Neural cell (in vitro differentiated cells): ENCODE measurements at regions not wholly inside any gene's neighbourhood (a gene's known extent, or its start where the extent isn't known, plus 50 kb on each side); places are given as distances from the start of the nearest gene placed in this dataset.

Experiments used
- CTCF ChIP-seq: fragments of 450-650 bp; IDR thresholded peaks from 2 replicates; pipeline ENCODE4 v1.5.1; 2014; ENCODE audit warnings: antibody characterized with exemption, mild to moderate bottlenecking, moderate library complexity; ENCODE audit not compliant: poor library complexity, severe bottlenecking
- EP300 ChIP-seq: fragments of 450-650 bp; conservative IDR thresholded peaks from 2 replicates; pipeline ENCODE4 v1.6.1; 2014; ENCODE audit warnings: antibody characterized with exemption, mild to moderate bottlenecking, moderate library complexity; ENCODE audit not compliant: poor library complexity, severe bottlenecking
- EZH2 ChIP-seq: fragments of 200-600, 300-800 bp; shearing (Covaris generic), sonication (generic); IDR thresholded peaks from 2 replicates; pipeline ENCODE4 v1.6.1; 2014; ENCODE audit warnings: antibody characterized with exemption, low read length, borderline replicate concordance, mild to moderate bottlenecking; ENCODE audit not compliant: insufficient read depth, poor library complexity, severe bottlenecking
- POLR2AphosphoS5 ChIP-seq: IDR thresholded peaks from 2 replicates; pipeline ENCODE4 v1.6.1; 2012
- RAD21 ChIP-seq: fragments of 450-650 bp; conservative IDR thresholded peaks from 2 replicates; pipeline ENCODE4 v1.6.1; 2014; ENCODE audit warnings: antibody characterized with exemption, mild to moderate bottlenecking, moderate library complexity
- REST ChIP-seq: IDR thresholded peaks from 2 replicates; pipeline ENCODE4 v1.6.1; 2012; ENCODE audit warnings: borderline replicate concordance

GRCh38 chr4:181121733-181122132, 1121.5 kb upstream of the TENM3 start:
- no peak for TF ChIP-seq RAD21
- no peak for TF ChIP-seq REST
- no peak for TF ChIP-seq CTCF
- no peak for TF ChIP-seq POLR2AphosphoS5
- TF ChIP-seq EP300, result no peak
- TF ChIP-seq EZH2, result no peak
